GM12873 (cell line): ENCODE measurements at regions not wholly inside any gene's neighbourhood (a gene's known extent, or its start where the extent isn't known, plus 50 kb on each side); places are given as distances from the start of the nearest gene placed in this dataset.

Experiments
- CTCF ChIP-seq: IDR thresholded peaks from 2 replicates; pipeline ENCODE4 v1.5.1; 2012; ENCODE audit warnings: low read depth, mild to moderate bottlenecking, moderate library complexity, low read length, control low read depth; ENCODE audit not compliant: insufficient read depth; ENCODE audit errors: missing control alignments

- no peak for TF ChIP-seq CTCF
Measured at GRCh38 chr20:53691060-53691810, 97.6 kb upstream of the ZNF217 start.

- no peak for TF ChIP-seq CTCF
Measured at GRCh38 chr20:53688085-53688484, 94.4 kb upstream of the ZNF217 start.

- TF ChIP-seq CTCF = no peak
Measured at GRCh38 chr20:53685070-53685595, 91.5 kb upstream of the ZNF217 start.

GRCh38 chr20:53683506-53683905 is 89.9 kb upstream of the ZNF217 start:
- TF ChIP-seq CTCF = no peak

- TF ChIP-seq CTCF = no peak
Measured at GRCh38 chr20:53681352-53682212, 87.9 kb upstream of the ZNF217 start.

- TF ChIP-seq CTCF = no peak
Measured at GRCh38 chr20:53679597-53680309, 86.1 kb upstream of the ZNF217 start.
